CD4-positive, alpha-beta T cell treated with Interleukin-12 subunit alpha and Interleukin-12 subunit beta, for 1 hour (primary cell): ENCODE measurements at regions not wholly inside any gene's neighbourhood (a gene's known extent, or its start where the extent isn't known, plus 50 kb on each side); places are given as distances from the start of the nearest gene placed in this dataset.
"Not testable (repeated sequence)": the region's sequence is repeated elsewhere in the genome, so short reads cannot be mapped to it uniquely, and the experiment has no call there.

Experiments used
- DNase-seq: peaks from one replicate; pipeline ENCODE4 v3.0.0-alpha.2; 2020

DNA sequence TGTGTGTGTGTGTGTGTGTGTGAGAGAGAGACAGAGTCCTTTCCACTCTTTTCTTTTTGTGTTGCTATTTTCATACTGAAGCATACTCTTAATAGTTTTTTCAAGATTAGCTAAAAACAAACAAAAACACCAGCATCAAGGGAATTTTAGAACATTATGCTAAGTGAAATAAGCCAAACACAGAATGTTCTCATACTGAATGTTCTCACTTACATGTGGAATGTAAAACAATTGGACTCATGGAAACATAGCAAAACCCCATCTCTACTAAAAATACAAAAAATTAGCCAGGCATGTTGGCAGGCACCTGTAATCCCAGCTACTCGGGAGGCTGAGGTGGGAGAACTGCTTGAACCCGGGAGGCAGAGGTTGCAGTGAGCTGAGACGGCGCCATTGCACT is 193.4 kb downstream of the XPNPEP1 start:
- DNase-seq: not testable (repeated sequence)

DNA sequence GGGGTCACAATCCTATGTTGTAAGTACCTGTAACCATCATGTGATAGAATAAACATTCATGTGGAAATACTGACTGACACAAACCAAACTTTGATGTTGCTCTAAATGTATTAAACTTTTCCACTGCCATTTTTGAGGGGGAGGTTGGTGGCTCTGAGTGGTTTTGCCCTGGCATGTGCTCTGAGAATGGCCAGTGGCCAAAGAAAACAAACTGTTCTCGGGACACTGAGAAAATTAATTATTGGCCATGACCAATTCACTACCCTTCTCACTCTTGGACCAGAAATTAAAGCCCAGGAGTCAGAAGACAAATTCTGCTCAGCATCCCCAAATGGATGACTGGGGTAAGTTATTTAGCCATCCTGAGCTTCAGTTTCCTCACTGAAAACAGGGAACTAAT is 195.9 kb downstream of the XPNPEP1 start:
- DNase-seq: no peak

DNA sequence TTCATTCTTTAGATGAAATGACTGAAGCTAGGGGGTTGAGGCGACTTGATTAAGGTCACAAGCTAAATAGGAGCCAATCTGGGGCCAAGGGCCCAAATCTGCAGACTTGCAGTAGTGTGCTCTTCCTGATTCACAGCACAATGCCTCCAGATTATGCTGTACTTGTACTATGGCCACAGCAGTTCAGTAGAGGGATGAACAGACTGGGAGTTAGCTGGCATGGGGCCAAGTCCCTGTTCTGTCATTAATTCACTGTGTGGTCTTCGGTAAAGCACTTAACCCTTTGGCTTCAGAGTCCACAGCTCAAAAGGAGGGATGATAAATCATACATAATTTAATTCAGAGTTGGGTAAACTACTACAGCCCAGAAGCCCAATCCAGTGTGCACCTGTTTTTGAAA is 196.8 kb downstream of the XPNPEP1 start:
- no peak for DNase-seq

DNA sequence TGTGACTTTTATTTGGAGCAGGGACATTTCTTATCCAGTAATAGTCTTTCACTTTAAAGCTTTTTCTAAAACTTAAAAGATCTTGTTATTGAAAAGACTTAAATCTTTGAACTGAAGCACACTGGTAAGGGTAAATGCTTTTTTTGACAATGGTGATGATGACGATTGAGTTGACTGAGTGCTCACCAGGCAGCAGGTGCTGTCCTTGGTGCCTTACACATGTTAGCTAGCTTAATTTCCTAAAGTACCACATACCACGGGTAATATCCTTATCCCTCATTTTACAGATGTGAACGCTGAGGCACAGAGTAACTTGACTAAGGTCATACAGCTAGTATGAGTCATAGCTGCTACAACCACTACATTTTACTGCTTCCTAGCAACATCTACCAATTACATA is 200.0 kb downstream of the XPNPEP1 start:
- no peak for DNase-seq

DNA sequence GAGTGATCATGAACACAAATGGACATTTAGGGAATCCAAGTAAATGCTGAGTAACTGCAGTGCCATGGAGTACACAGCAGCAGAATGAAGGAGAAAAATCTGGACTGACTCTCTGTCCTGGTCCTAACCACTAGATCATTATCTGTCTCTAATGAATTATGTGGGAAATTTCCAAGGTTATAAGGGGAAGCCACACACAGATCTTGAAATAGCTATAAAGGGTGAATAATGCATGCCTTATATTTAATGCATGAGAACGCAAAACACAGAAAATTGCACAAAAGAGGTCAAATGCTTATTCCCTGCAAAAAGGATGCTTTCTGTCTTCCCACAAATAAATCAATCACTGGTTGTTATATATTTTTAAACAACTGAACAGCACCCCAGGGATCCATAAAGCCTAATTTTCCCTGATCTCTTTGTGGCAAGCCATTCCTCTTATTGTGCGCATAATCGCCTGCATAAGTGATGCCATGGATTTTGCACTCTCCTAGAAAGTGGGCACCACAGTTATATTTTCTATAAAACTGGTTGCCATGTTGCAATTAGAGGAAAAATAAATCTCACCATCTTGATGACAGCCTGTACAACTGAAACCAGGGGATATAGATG is 201.8 kb downstream of the XPNPEP1 start:
- DNase-seq: no peak

DNA sequence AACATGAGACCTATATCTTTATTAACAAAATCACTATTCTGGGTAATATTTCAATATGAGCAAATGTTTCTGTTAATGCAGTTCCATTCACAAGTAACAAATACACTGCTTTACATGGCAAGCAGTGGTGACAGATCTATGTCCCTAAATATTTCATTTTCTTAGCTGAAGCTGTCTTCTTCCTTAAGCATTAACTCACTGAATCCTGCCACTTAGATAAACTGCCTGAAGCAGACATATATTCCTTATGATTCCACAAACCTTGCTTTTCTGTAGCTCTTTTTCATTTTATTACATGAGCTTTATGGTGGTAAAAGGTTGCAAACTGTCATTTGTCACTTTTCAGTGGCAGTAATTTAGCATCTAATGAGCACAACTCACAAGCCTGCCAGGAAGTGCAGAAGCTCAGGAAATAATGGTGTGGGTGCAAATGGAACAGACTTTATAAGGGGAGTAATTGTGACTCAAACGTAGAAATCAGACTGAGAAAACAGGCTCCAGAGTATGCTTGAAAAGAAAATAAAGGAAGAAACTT is 217.2 kb downstream of the XPNPEP1 start:
- no peak for DNase-seq

DNA sequence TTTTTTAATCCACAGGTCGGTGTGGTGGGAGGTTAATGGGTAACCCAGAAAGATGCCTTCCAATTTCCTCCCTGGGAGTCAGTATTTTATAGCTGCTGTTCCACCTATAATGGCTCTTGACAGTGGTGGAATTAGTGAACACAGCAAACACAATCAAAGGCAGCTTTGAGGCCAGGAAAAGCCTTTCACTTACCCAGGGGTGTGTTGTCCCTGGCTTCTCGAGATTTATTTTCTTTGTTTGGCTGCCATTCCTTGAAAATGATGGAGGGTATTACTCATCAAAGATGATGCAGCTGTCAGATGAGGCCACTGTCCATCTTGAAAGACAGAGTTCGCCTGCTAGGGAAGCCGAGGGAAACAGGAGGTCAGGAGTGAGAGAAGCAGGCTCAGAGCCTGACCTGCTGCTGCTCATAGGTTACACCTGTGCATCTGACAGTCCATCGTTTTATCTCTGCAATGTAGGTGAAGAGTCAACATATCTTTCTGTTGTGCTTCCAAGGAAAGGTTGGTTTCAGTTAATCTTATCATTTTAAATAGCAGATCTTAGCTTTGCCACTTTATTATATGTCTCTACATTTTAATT is 221.6 kb downstream of the XPNPEP1 start:
- no peak for DNase-seq

DNA sequence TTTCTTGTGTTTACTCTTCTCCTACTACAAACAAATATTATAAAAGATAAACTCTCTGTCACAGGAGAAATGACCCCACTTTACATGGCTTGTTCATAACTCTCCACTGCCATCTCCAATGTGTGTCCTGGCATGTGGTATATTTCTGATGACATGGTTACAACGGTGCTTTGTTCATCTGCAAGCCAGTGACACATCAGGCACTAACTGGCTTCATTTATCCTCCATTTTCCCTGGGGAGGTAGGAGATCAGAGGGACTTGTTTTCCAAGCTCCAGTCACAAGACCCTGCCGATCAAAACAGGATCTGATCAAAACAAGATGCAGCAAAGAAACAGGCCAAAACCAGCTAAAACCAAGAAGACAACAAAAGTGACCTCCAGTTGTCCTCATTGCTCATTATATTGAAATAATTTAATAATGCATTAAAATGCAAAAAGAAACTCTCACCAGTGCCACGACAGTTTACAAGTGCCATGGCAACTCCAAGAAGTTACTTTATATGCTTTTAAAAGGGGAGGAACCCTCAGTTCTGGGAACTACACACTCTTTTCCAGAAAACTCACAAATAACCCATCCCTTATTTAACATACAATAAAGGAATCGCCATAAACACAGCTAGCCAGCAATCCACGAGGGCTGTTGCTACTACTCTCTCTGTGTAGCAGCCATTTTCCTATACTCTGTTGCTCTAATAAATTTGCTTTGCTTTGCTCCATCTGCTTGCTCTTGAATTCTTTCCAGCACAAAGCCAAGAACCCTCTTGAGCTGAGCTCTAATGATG is 224.2 kb downstream of the XPNPEP1 start:
- no peak for DNase-seq

DNA sequence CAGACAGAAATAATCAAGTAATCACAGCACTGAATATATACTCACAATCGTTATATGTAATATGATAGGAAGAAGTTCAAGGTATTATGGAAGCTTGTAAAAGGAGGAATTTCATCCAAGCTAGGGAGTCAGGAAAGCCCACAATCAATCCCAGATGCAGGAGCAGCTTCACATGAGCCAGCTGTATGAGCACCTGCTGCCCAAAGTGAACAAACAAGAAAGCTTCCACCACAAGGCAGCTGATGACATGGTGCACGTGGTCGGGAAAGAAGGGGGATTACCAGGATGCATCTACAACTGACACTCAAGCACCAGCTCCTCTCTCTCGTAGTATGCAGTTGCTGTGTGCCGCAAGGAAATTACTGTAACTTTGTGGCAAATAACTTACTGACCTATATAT is 225.2 kb downstream of the XPNPEP1 start:
- DNase-seq: no peak

DNA sequence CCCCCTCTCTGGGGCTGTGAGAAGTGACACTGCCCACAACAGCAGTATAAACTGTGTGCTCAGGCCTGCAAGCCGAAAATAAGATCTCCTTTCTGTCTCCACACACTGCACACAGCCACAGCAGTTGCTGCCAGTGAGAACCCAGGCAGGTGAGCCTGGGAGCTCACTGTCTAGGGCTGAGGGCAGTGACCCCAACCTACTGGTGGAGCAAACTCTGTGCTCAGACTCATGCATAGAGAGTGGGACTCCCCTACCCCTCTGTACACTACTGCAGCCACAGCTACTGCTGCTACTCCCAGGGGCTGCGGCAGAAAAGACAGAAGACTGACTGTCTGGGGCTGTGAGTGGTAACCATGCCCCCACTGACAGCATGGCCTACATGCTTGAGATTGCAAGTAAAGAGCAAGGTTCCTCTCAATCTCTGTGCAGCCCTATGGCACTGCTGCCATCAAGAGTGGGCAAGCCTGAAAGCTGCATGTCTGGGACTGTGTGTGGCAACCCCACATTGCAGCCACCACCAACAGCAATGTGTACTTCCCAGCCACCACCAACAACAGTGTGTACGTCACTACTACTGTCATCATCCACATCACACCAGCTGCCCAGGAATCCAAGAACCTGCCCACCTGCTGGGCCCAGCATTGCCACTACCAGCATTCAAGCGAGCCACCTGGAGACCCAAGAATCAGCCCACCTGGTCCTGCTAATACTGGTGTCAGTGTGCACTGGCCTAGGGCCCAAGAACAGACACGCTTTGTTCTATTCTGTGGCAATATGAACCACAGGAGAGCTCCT is 226.1 kb downstream of the XPNPEP1 start:
- DNase-seq: no peak

DNA sequence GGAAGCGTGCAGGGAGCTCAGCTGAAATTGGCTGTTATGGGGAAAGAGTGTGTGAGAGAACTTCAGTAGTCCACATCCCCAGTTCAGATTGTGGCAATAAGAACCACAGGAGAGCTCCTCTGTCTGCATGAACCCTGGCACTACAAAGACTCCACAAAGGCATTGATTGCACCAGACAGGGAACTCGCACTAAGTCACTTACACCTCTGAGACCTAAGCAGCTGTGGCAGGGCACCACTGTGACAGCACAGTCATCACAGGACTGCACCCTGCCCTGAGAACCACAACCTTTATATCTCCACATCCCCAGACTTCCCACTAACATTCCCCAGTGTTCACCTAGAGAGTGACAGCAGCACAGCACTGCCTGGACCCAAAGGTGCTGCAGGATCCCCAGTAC is 226.8 kb downstream of the XPNPEP1 start:
- no peak for DNase-seq

DNA sequence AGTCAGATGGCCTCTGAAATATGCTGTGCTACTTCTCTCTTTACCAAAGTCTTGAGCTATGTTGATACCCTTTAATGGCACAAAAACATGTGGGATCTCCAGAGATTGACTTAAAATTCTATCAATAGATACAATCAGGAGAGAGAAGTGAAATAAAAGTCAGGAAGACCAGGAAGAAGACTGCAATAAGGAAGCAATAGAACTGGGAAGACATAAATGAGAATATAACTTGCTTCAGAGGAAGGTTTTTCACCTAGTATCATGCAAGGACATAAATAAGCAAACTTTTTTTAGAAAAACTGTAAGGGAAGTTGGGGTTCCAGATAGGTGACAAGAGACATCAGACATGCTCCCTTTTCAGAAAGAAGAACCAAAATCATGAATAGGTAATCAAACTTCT is 227.3 kb downstream of the XPNPEP1 start:
- no peak for DNase-seq

DNA sequence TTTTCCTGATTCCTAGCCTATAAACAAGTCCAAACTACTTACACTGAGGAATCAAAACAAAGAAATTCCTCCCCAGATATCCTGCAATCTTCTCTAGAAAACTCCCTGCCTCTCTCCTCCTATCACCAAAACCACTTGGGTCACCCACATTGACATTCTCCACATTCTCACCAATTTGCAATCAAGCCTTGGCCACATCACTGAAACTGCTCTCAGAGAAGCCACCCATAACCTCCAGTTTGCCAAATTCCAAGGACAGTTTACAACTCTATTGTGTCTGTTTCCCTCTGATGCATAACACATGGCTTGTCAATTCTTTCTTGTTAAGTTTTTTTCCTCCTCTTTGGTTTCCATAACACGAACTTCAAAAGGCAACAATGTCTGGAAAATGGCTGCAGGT is 233.5 kb downstream of the XPNPEP1 start:
- no peak for DNase-seq

DNA sequence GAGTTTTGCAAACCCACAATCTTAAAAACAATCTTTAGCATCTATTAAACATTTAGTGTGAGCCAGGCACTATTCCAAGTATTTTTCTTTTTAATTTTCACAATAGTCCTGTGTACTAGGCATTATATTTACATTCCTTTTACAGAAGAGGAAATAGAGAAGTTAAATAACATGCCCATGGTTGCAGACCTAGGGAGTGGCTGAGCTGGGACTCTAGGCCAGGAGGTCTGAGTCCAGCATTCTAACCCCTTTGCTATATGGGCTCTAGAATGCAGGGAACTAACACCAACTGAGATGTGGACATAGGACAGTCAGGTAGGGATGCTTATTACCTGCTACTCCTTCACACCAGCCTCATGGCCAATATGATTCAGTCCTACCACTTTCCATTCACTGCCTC is 243.8 kb downstream of the XPNPEP1 start:
- no peak for DNase-seq

DNA sequence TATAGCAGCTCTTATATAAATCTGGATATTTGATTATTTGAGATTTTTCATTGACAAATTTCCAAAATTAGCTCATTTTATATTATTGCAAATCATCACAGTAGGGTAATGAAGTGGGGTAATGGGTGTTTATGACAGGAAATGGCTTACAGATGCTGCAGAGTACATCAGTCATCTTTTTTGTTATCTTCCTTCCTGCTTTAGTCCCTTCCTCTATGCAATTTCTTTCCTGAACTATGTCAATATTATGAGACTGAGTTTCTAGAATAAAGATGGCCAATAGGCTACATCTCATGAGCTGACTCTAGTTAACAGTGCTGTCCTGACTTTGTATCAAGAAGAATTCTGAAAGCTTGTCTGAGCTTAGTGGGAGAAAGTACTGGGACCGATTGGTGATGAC is 244.5 kb downstream of the XPNPEP1 start:
- DNase-seq: no peak

DNA sequence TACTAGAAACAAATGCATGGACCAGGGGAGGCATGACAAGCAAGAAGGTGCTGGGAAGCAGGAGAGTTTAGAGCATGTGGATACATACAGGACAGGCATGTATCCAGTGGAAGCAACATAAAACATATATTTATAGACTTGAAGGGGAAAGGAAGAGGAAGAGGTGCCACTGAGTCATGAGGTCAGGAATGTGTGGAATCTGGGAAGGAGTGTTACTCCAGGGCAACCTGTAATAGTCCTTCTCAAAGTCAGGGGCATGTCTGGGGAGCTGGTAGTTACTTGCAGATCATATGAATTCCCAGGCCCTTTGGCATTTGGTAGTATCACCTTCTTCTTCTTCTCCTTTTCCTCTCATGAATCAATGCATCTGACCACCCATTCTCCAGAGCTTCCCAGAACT is 246.6 kb downstream of the XPNPEP1 start:
- no peak for DNase-seq

DNA sequence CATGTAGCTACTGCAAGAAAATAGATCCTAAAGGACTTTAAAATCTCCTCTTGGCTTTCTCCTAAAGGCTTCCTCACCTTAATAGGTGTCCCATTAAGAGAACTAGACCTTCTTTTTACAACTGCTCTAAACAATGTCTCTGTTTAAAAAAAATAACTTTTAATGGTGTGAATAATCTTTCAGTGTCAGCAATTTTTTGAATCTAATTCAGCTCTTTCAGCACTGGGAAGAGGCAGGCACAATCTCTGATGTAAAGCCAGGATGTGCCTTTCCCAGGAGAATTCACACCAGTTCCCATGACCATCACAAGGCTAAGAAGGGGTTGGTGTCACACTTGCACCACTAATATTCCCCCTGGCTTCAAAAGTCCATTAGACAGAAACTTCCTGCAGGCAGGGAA is 254.6 kb downstream of the XPNPEP1 start:
- DNase-seq: no peak

DNA sequence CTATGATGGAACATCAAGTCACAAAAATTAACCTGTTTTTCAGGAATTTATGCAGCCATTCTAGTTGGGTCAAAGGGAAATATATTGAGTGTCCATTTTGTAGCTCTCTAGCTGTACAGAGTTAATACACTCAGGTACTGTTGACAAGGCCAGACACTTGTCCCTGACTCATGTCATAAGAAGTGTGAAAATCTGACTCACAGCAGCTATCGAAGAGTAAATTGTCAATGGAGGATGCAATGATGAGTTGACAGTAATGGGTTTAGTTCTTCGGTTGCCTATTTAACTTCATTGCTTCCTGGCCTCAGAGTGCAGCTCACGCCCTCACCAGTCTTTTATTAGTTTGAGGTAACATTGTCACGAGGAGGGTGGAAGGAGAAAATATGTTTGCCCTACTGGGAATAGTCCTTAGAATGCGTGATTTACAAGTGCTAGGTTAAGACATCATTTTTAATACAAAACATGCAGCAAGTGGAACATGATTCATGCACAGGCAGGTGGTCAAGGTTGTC is 255.1 kb downstream of the XPNPEP1 start:
- no peak for DNase-seq

DNA sequence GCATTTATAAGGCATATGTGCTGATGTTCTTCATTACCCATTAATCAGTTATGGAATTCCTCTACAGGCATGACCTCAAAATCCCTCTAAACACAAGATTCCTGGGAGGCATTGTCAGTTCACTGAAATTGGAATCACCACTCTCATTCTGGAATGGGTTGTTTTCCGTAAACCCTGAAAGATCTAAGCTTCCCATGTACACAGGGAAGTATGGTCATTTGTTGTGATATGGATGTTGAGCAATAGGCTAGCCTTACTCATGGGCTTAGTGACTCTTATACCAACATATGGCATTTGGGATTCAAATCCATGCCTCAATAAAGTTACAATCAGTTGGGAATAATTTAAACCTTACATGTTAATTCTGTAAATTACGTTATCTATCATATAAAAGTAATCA is 258.0 kb downstream of the XPNPEP1 start:
- DNase-seq: no peak

DNA sequence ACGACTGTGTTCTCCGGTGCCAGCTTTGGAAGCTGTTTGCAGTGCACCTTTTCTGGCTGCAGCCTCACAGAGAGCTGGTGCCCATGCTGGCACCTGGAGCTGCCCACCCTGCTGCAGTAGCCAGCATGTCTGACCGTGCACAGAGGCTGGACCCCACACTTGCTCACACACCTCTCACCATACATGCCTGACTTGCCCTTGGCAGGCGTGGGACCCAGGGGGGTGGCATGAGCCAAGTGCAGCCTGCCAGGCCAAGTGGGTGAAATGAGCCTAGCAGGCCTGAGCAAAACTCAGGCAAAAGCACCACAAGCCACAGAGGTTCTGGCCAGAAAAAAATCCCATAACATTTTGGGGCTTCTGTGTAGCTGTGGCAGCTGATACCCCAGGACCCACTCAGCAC is 258.8 kb downstream of the XPNPEP1 start:
- DNase-seq: no peak

DNA sequence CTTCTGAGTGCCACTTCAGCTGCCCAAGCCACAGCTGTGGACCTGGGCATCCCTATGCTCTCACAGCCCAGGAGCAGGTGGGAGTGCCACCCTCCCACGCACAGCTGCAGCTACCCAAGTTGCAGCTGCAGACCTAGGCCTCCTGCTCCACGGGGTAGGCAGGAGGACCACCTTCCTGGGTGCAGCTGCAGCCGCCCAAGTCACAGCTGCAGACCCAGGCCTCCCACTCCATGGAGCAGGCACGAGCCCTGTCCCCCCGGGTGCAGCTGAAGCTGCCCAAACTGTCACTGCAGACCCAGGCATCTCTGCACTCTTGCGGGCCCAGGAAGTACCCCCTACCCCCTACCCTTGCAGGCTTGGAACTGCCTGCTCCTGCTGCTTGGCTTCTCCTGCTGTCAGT is 260.2 kb downstream of the XPNPEP1 start:
- no peak for DNase-seq

DNA sequence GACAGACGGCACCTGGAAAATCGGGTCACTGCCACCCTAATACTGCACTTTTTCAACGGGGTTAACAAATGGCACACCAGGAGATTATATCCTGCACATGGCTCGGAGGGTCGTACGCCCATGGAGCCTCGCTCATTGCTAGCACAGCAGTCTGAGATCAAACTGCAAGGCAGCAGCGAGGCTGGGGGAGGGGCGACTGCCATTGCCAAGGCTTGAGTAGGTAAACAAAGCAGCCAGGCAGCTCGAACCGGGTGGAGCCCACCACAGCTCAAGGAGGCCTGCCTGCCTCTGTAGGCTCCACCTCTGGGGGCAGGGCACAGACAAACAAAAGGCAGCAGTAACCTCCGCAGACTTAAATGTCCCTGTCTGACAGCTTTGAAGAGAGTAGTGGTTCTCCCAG is 270.7 kb downstream of the XPNPEP1 start:
- not testable (repeated sequence) for DNase-seq

DNA sequence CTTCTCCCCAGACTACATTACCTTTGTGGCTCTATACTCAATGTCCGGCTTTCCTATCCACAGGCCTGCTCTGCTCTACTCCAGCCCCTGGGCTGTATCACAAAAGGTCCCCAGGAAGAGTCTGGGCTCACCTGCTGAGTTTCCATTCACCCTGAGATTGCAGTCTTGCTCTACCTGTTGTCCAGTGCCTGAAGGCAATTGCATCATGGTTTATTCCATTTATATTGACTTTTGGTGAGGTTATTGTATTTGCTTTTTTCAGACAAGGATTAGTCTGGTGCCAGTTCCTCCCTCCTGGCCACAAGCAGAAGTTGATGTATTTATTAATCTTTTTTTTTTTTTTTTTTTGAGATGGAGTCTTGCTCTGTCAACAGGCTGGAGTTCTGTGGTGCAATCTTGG is 273.1 kb downstream of the XPNPEP1 start:
- no peak for DNase-seq
